ENCODE measurements at regions not wholly inside any gene's neighbourhood (a gene's known extent, or its start where the extent isn't known, plus 50 kb on each side); places are given as distances from the start of the nearest gene placed in this dataset.

- DNase-seq (ENCODE audit: low read depth in 3 of 3), result no peak
Measured at GRCh38 chr17:79473111-79473875, 137.6 kb downstream of the RBFOX3 start.

GRCh38 chr17:79470754-79471153 lies 140.1 kb downstream of the RBFOX3 start:
- DNase-seq (ENCODE audit: low read depth in 3 of 3), result no peak

GRCh38 chr17:79469646-79470045 lies 141.2 kb downstream of the RBFOX3 start:
- DNase-seq (ENCODE audit: low read depth in 3 of 3), result no peak

- no peak for DNase-seq (ENCODE audit: low read depth in 3 of 3)
Measured at GRCh38 chr17:79468183-79468944, 142.5 kb downstream of the RBFOX3 start.

- no peak for DNase-seq (ENCODE audit: low read depth in 3 of 3)
Measured at GRCh38 chr17:79466562-79467350, 144.1 kb downstream of the RBFOX3 start.

- no peak for DNase-seq (ENCODE audit: low read depth in 3 of 3)
Measured at GRCh38 chr17:79465681-79466025, 145.2 kb downstream of the RBFOX3 start.

GRCh38 chr17:79465011-79465680 lies 145.7 kb downstream of the RBFOX3 start:
- DNase-seq (ENCODE audit: low read depth in 3 of 3), result no peak

- DNase-seq (ENCODE audit: low read depth in 3 of 3), result no peak
Measured at GRCh38 chr17:79464318-79465010, 146.4 kb downstream of the RBFOX3 start.

- DNase-seq (ENCODE audit: low read depth in 3 of 3), result no peak
Measured at GRCh38 chr17:79463421-79464317, 147.2 kb downstream of the RBFOX3 start.

GRCh38 chr17:79461041-79461440 lies 149.8 kb downstream of the RBFOX3 start:
- no peak for DNase-seq (ENCODE audit: low read depth in 3 of 3)

GRCh38 chr17:79459846-79460245 lies 151.0 kb downstream of the RBFOX3 start:
- no peak for DNase-seq (ENCODE audit: low read depth in 3 of 3)

- DNase-seq (ENCODE audit: low read depth in 3 of 3), result no peak
Measured at GRCh38 chr17:79459003-79459655, 151.7 kb downstream of the RBFOX3 start.

- no peak for DNase-seq (ENCODE audit: low read depth in 3 of 3)
Measured at GRCh38 chr17:79458356-79458755, 152.5 kb downstream of the RBFOX3 start.

GRCh38 chr17:79457889-79458288 lies 153.0 kb downstream of the RBFOX3 start:
- DNase-seq (ENCODE audit: low read depth in 3 of 3), result no peak

- DNase-seq (ENCODE audit: low read depth in 3 of 3), result no peak
Measured at GRCh38 chr17:79457376-79457775, 153.5 kb downstream of the RBFOX3 start.

GRCh38 chr17:79455636-79456035 lies 155.2 kb downstream of the RBFOX3 start:
- DNase-seq (ENCODE audit: low read depth in 3 of 3), result no peak

GRCh38 chr17:79454826-79455225 lies 156.0 kb downstream of the RBFOX3 start:
- DNase-seq (ENCODE audit: low read depth in 3 of 3), result no peak

- no peak for DNase-seq (ENCODE audit: low read depth in 3 of 3)
Measured at GRCh38 chr17:79453481-79453880, 157.4 kb downstream of the RBFOX3 start.

- DNase-seq (ENCODE audit: low read depth in 3 of 3), result no peak
Measured at GRCh38 chr17:79452706-79453105, 158.1 kb downstream of the RBFOX3 start.

- DNase-seq (ENCODE audit: low read depth in 3 of 3), result no peak
Measured at GRCh38 chr17:79451167-79451566, 159.7 kb downstream of the RBFOX3 start.
